GM21528 (cell line): ENCODE measurements at regions not wholly inside any gene's neighbourhood (a gene's known extent, or its start where the extent isn't known, plus 50 kb on each side); places are given as distances from the start of the nearest gene placed in this dataset.

Experiments
- ATAC-seq: cut with Tn5 transposase; IDR thresholded peaks from one replicate; pipeline ENCODE4 v1.9.1; 2021; ENCODE audit warnings: mild to moderate bottlenecking, moderate library complexity; ENCODE audit not compliant: unreplicated experiment, low FRiP score

GRCh38 chr10:83824099-83824498 is 315.2 kb upstream of the GHITM start:
- no peak for ATAC-seq

GRCh38 chr10:83834096-83834495 is 305.2 kb upstream of the GHITM start:
- ATAC-seq, result no peak

GRCh38 chr10:83835945-83836745 is 303.2 kb upstream of the GHITM start:
- ATAC-seq, result no peak

- no peak for ATAC-seq
Observed at GRCh38 chr10:83848677-83849076, 290.6 kb upstream of the GHITM start.

- no peak for ATAC-seq
Observed at GRCh38 chr10:83849150-83849549, 290.2 kb upstream of the GHITM start.

- no peak for ATAC-seq
Observed at GRCh38 chr10:83852146-83852545, 287.2 kb upstream of the GHITM start.

- no peak for ATAC-seq
Observed at GRCh38 chr10:83862723-83863122, 276.6 kb upstream of the GHITM start.

GRCh38 chr10:83863283-83863966 is 275.9 kb upstream of the GHITM start:
- no peak for ATAC-seq

- no peak for ATAC-seq
Observed at GRCh38 chr10:83869898-83870297, 269.4 kb upstream of the GHITM start.

- ATAC-seq, result peak; percentile 98
Observed at GRCh38 chr10:83871187-83872081, 267.9 kb upstream of the GHITM start.

- no peak for ATAC-seq
Observed at GRCh38 chr10:83880252-83880791, 259.0 kb upstream of the GHITM start.

- ATAC-seq, result no peak
Observed at GRCh38 chr10:83881661-83882060, 257.6 kb upstream of the GHITM start.

- no peak for ATAC-seq
Observed at GRCh38 chr10:83886871-83887270, 252.4 kb upstream of the GHITM start.

- ATAC-seq, result no peak
Observed at GRCh38 chr10:83892737-83893136, 246.6 kb upstream of the GHITM start.

GRCh38 chr10:83896219-83896618 is 243.1 kb upstream of the GHITM start:
- no peak for ATAC-seq

GRCh38 chr10:83897626-83898025 is 241.7 kb upstream of the GHITM start:
- no peak for ATAC-seq

GRCh38 chr10:83908506-83908905 is 230.8 kb upstream of the GHITM start:
- no peak for ATAC-seq

- ATAC-seq, result no peak
Observed at GRCh38 chr10:83909001-83909400, 230.3 kb upstream of the GHITM start.

GRCh38 chr10:83915801-83916200 is 223.5 kb upstream of the GHITM start:
- ATAC-seq, result no peak

GRCh38 chr10:83917537-83918506 is 221.5 kb upstream of the GHITM start:
- ATAC-seq, result peak; percentile 86
